B cell (primary cell): ENCODE measurements at regions not wholly inside any gene's neighbourhood (a gene's known extent, or its start where the extent isn't known, plus 50 kb on each side); places are given as distances from the start of the nearest gene placed in this dataset.

Experiments
- CTCF ChIP-seq: fragments of 200-600 bp; IDR thresholded peaks from one replicate; pipeline ENCODE4 v1.8.0; 2022; ENCODE audit warnings: antibody characterized with exemption, mild to moderate bottlenecking
- EZH2 ChIP-seq: IDR thresholded peaks from 2 replicates; pipeline ENCODE4 v1.6.1; 2012; ENCODE audit warnings: borderline replicate concordance, low read depth, mild to moderate bottlenecking, moderate library complexity, low read length; ENCODE audit not compliant: insufficient read depth, poor library complexity, severe bottlenecking

GRCh38 chr11:39443424-39444022, 2015.9 kb downstream of the LRRC4C start:
- TF ChIP-seq CTCF (no peak), EZH2 (no peak)
